Cardiac septum (tissue), 1 donor: ENCODE measurements at regions not wholly inside any gene's neighbourhood (a gene's known extent, or its start where the extent isn't known, plus 50 kb on each side); places are given as distances from the start of the nearest gene placed in this dataset.

ENCODE experiments used
- DNase-seq: peaks from one replicate; pipeline ENCODE4 v3.0.0-alpha.2; 2020; ENCODE audit warnings: low spot score
- intact Hi-C: fragments of 100-400 bp; cut with DNase I; formaldehyde crosslinking; loops from one replicate; pipeline ENCODE4 v1.14.0; 2022
- donor health status: DM: no; HTN: no; CAD: no.

DNA sequence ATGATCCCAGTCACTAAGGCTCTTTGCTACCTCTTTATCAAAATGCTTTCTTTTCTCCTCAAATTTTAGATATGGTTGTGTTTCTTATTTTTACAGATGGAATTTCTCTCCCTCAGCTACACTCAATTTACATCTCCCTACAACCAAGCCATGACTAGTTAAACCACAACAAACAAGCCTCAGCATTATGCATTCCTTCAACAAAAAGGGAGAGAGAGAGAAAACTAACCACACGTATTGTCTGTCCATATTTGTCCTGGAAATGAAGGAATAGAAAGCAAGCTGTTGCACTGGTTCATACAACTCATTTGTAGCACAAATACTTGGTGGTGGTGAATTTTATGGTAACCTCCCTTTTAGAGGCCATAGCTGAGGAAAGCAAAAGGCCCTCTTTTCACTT lies 286.4 kb downstream of the AHR start:
- no peak for DNase-seq
- intact Hi-C loops: no loop called here

DNA sequence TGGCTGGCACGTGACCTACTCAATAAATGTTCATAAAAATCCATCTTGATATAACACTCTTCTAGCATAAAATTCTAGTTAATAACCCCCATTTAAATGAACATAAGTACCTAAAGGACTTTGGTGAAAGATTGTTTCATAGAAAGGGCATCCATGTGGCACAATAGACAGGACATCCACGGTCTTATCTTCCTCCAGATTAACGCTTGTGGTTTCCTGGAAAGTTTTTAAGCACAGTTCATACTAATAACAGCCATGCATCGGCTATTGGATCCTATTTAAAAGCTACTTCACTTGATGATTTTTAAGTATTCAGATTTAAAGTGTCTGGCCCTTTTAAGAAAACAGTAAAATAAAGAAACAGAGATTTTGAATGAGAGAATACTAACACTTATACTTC lies 288.3 kb downstream of the AHR start:
- intact Hi-C loops: no loop called here

DNA sequence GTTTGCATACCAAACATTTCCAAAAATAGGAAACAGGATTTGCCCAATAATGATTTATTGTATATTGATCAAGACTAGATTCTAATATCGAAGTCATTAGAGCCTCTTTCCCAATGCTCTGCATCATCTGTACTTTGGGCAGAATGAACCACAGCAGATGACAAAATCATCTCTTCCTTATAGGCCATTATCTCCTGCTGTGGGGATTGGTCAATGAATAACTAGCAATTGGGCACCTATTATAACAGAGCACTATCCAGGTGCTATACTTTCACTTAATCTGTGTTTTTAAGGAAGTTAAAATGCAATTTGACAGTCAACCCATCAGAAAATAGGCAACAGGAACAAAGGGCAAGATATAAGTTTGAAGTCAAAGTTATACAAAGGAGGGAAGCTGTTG lies 290.3 kb downstream of the AHR start:
- no peak for DNase-seq
- intact Hi-C loops: no loop called here

More for the DNA sequence above, 288.3 kb downstream of the AHR start:
- DNase-seq: no peak

DNA sequence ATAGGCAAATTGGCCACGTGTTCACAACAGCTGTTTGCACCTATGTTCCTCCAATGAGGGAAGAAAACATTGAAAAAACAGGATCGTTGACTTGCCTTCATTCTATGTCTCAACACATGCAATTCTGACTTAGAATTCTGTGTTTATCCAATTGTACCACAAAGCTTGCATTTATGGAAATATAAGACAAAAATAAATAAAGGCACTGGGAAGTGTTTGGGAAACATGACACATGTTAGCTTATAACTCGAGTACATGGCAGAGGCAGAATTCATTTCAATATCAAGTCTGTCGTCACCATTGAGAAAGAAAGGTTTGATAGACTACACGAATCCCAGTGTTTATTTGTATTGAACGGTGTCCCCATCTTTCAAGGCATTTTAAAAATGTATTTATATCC lies 291.2 kb downstream of the AHR start:
- no peak for DNase-seq
- intact Hi-C loops: no loop called here

DNA sequence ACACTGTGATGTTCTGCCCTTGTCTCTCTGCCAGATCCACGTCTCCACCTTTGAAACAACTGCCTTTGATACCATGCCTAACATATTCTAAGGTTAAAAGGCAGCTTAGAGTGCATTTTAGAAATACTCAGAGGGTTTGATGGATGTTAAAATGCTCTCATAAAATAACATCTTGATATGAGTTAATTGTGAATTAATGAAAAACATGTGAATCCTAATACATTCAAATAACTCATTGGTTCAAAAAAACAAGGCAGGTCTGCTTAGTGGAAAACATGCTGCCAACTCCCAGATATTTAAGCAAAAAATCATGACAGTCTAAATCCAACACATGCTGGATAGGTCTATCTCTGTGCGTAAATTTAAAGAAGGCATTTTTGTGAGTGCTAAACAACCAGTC lies 291.8 kb downstream of the AHR start:
- no peak for DNase-seq
- intact Hi-C loops: no loop called here

DNA sequence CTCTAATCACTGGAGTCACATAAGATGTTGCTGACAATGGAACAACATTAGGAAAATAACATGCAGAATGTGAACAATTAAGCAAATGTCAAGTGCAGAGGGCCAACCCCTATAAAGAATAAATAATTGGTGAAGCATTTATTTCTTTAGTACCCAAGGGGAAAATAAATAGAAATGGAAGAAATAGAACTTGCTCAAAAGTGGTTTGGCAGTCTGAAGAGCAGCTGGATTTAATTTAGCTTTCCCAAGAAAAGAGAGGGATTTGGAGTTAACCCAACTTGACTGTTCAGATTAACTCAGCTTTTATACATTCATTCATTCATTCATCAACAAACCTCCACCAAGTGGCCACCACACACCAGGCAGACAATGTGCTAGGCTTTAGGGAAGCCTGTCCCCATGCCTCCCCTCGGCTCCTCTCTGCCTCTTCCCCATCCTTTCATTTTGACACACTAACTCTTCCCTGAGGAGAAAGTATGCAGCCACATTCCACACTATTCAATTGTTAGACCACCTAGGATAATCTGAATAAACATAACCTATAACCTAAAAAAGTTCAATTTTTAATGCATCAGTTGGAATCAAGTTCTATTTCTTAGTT lies 295.5 kb downstream of the AHR start:
- intact Hi-C loops: no loop called here
- no peak for DNase-seq

DNA sequence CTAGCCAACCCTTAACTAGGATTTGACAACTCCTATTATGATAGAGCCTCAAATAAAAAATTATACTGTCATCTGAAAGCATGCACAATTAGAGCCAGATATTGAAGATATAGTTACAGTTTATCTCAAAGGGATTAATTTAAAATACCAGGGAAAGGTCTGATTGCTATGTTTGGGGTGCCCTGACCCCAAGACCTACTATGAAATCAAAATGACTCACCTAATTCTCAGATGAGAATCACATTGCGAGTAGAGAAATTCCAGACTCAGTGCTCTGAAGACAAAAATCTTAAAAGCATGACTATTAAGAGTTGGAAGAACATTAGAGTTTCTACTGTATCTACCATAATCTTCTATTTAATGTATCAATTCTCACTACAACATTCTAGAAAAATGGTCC lies 297.1 kb downstream of the AHR start:
- intact Hi-C loops: no loop called here
- DNase-seq: no peak

DNA sequence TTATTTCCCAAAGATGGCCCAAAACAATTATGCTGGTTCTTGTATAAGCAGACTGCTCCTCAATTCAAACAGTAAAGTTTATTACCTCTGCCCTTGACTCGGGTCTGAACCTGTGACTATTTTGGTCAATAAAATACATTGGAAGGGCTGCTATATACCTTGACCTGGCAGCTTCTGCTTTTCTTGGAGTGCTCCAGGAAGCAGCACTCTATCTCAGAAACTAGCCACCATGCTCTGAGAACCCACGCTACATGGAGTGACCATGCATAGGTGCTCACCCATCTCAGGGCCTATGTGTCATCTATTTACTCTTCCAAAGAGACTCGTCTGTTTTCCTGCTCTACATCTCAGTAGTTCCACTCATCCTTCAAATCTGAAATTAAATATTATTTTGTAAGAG lies 299.9 kb downstream of the AHR start:
- DNase-seq: no peak
- intact Hi-C loops: no loop called here

DNA sequence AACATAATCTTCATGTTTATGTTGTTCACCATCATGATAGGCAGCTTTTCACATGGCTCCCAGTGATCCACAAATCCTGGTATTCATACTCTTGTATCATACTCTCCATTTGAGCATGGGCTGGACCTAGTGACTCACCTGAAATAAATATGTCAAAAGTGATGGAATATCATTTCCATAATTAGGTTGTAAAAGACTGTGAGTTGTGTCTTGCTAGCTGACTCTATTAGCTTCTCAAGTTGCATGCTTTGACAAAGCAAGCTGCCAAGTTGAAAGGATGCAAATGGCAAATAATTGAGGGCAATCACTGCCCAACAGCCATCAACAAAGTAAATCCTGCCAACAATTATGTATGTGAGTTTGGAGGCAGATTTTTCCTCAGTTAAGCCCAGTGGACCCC lies 300.4 kb downstream of the AHR start:
- no peak for DNase-seq
- intact Hi-C loops: no loop called here

DNA sequence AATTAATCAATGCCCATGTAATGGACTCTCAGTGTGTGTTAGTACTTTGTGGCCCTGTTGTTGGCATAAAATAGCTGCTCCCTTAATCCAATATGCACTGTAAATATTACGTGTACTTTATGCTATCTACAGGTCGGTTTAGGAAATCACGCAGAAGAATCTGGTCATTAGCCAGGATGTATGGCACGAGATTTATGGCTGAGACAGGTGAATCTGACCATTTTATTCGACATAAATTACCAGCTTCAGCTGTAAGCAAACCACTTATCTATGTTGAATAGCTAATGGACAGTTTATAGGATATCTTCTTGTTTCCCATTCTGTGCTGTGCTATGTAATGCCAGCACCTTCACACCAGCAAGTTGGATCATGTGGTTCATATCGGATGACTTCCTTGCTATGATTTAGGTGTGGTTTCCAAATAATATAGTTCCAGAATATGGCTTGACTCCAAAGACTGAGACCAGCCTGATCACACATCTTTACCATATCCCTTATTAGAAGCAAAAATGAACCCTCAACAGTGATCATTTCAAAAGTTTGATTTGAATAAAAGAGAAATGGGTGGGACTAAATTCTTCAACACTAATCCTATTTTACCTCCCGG lies 301.4 kb downstream of the AHR start:
- intact Hi-C loops: no loop called here
- no peak for DNase-seq

DNA sequence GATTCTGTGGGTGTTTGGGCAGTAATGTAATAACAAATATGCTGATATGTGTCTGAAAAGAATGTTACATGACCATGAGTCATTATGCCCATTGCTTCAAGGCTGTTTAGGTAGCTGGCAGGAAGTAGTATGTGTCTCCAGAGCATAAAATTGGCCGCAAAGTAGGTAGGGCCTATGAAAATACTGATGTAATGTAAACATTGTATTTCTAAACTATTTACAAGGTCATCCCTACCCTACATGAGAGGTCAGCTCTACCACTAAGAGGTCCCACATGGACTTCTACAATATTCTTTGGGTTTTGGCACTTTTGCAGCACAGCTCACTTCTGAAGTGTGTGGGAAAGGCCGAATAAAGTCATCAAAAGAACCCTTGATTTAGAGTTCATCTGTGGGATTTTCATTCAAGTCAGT lies 301.9 kb downstream of the AHR start:
- intact Hi-C loops: no loop called here
- DNase-seq: no peak

DNA sequence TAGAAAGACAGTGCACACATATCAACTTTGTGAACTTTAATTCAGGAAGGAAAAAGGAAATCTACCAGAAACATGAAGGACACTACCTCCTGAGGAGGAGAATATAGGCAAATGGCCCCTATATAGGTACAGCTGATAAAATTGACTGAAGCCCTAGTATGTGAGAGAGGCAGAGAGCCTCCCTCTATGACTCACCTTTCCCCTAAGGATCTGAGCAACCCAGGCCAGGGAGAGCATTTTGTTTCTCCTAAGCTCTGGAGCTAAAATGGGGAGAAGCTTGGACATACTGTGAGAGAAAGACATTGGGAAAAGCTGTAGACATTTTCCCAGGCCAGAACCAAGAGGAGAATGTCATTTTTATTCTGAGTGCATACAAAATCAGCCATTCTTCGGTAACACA lies 303.5 kb downstream of the AHR start:
- intact Hi-C loops: no loop called here
- no peak for DNase-seq

DNA sequence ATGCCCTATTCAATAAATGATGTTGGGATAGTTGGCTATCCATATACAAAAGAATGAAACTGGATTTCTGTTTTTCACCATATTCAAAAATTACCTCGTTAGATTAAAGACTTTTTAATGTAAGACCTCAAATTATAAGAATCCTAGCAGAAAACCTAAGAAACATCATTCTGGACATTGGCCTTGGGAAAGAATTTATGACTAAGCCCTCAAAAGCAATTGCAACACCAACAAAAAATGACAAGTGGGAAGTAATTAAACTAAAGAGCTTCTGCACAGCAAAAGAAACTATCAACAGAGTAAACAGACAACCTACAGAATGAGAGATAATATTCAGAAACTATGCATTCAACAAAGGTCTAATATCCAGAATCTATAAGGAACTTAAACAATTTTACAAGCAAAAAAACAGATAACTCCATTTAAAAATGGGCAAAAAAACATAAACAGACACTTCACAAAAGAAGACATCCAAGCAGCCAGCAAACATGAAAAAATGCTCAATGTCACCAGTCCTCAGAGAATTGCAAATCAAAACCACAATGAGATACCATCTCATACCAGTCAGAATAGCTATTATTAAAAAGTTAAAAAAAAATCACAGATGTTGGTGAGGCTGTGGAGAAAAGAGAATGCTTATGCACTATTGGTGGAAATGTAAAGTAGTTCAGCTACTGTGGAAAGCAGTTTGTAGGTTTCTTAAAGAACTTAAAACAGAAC lies 309.8 kb downstream of the AHR start:
- intact Hi-C loops: no loop called here
- DNase-seq: no peak

DNA sequence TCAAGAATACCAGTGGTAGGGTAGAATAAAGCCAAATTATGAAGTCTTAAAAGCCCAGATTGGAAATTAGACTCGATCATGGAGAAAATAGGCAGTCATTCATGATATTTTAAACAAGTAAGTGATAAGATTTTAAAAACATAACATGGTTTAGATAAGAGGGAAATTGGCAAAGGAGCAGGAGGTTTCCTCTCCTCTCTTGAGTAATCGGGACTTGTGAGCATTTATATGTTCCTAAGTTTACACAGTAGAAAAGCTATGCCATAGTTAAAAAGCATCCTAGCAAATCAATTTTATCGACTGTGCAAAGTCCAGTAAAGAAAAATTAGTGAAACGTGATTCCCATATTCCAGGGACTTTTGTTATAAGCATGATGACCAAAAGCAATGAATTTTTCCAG lies 313.2 kb downstream of the AHR start:
- intact Hi-C loops: no loop called here
- no peak for DNase-seq

DNA sequence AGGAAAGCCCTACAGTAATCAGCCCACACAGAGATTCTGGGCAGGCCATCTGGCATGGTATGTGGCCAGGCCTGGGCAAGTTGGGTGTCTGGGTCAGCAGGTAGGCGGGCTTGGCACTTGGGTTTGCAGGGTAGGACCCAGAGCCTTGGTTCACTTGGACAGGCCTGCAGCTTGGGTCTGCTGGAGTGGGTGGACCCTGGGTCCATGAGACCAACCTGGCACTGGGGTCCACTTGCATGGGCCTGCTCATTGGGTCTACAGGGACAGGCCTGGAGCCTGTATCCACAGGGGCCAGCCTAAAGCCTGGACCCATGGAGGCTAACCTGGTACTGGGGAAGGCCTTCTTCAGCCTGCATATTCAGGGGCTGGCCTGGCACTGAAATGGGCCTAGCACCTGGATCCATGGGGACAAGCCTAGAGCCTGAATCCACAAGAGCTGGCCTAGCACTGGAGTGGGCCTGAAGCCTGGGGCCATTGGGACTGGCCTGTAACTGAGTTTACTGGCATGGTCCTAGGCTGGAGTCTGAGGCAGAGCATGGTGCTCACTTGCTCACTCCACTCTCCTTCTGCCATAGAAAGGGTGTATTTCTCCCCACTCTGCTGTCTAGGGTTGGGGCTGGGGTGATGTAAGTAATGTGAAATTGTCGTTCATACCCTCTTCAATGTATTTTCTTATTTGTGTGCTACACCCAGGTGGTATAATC lies 315.0 kb downstream of the AHR start:
- intact Hi-C loops: no loop called here
- no peak for DNase-seq

DNA sequence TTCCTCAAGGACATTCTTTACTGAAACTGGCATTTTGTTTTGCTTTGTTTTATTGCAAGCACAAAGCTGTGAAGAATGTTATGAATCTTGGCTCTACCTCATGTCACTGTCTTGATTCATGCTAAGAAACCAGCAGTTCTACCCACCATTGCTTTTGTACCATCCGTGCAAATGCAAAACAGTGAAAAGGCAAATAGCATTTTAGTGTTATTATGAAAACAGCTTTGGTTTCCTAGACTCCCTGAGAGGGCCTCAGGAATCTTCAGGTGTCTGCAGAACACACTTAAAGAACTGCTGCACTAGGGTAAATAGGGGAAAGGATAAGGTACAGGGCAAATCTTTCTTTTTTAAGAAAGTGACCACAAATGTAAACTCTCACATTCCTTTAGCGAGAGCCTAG lies 318.9 kb downstream of the AHR start:
- intact Hi-C loops: no loop called here
- no peak for DNase-seq

DNA sequence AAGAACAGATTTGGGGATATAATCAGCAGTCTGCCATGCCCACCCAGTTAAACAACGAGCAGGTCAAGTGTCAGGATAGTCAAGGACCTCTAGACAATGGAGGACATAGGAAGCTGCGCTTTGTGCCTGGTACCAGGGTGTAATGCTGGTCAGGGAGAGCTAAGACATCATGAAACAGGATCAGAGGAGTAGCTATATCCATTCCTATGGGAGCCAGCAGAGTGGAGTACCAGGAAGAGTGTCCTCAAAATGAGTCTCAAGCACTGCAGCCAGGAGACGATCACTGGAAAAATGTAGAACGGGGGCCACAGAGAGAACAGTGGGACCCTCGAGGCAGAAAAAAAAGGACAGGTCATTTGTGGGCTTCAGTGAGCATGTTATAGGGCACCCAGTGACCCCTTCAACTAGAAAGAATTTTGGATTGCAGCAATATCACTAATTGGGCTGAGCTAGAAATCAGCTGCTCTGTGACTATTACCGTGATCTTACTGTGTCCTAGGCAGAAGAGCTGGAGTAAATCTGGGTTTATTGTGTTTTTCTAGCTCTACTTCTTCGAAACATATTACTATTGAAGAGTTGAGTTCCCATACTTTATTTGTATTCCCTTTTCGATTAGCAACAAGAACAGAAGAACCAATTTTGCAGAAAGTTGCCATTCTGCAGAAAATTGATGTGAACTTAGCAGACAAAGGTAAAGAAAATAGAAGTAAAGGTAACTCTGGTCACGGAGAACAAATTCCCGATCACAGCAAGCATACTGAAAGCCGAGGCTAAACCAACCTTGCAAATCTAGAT lies 319.6 kb downstream of the AHR start:
- DNase-seq: no peak
- intact Hi-C loops: no loop called here

DNA sequence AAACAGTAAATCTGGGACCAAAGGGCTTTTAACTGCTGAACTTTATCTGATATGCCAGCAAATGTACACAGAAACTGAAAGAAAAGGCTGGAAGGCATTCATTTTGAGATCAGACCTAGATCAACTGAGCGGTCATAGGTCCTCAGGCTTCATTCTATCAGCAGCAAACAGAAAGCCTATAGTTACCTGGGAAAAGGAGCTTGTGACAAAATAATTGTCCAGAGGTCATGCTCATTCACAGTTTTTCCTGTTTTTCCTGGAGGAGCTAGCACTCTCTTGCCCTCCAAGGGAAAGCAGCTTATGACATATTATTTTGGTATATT lies 320.2 kb downstream of the AHR start:
- DNase-seq: no peak
- intact Hi-C loops: no loop called here

DNA sequence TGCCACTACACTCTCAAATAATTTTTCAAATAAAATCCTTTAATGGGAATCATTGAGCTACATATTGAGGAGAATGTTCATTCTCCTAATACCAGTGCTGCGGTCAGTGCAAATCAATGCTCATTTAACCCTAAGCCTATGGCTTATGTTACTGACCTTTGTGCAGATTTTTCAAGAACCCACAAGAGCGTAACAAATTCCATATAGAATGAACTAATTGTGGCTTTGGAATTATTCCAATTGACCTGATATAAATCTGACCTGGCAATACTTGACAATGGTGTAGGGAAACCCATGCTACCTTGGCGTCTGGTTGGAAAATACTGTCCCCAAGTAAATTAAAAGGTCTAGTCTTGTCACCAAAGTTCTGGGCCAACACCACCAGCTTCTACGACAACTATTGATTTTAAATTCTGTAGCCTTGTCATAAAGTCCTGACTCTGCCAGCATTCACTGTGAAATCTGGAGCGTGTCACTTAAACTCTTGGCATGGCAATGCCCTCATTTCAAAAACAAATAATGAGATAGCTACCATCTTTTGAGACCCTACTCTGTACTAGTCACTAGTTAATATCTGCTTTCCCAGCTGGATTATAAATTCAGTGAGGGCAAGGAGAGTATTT lies 320.9 kb downstream of the AHR start:
- intact Hi-C loops: no loop called here
- no peak for DNase-seq

DNA sequence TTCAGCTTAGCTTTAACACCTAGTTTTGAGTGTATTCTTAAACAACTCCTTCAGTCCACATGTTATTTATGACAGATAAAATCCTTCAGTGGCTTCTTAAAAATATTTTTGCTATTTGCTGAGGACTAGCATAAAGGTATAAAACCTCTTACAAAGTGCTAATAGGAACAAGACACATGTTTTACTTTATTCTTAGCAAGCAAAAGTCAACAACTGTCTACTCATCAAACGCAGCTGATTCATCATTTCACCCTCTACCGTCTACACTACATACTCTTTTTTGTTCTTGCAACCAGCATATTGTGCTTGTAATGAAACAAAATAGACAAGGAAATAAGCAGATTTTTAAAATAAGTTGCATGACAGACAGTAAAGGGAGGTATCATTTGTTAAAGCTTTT lies 319.7 kb downstream of the SNX13 start:
- no peak for DNase-seq
- intact Hi-C loops: no loop called here
